CD4-positive, alpha-beta T cell (primary cell): ENCODE measurements at regions not wholly inside any gene's neighbourhood (a gene's known extent, or its start where the extent isn't known, plus 50 kb on each side); places are given as distances from the start of the nearest gene placed in this dataset.

Source experiments
- ATAC-seq: fragments of 200-7000 bp; cut with Tn5 transposase; one replicate; pipeline ENCODE4 v1.10.0; 2022; ENCODE audit warnings: mild to moderate bottlenecking; ENCODE audit not compliant: poor library complexity
- CTCF ChIA-PET: fragments of 350-600 bp; sonication (Branson Sonifier 250); formaldehyde crosslinking; loops from one replicate; lab custom pipeline; 2021; ENCODE audit warnings: antibody characterized with exemption, inconsistent platforms; lab: Charles Lee
- POLR2A ChIA-PET: fragments of 350-600 bp; sonication (Branson Sonifier 250); formaldehyde crosslinking; loops from one replicate; lab custom pipeline; 2021; ENCODE audit warnings: antibody characterized with exemption, inconsistent platforms; lab: Charles Lee
- DNase-seq, 14 experiments: peaks; one replicate each; pipeline ENCODE4 v3.0.0-alpha.2; 2013 to 2020; ENCODE audit warnings: mixed read lengths in 2 of 14
- H3K27ac ChIP-seq, 2 donors: one replicate each; pipeline versions ENCODE4 v1.5.1 to v1.7.0; 2013; ENCODE audit warnings: low read length in 2 of 2, low read depth in 1 of 2, mild to moderate bottlenecking in 1 of 2
- H3K27me3 ChIP-seq, 2 experiments: 1 replicate in 1 of 2; 2 replicates in 1 of 2; pipeline versions ENCODE4 v1.6.1 to v1.7.0; 2013; ENCODE audit warnings: low read length in 2 of 2, control low read depth in 1 of 2, mild to moderate bottlenecking in 1 of 2, moderate library complexity in 1 of 2; ENCODE audit not compliant: insufficient read depth in 2 of 2, control insufficient read depth in 1 of 2
- H3K36me3 ChIP-seq: one replicate; pipeline ENCODE4 v1.6.1; 2013; ENCODE audit warnings: low read length, control low read depth; ENCODE audit not compliant: insufficient read depth
- H3K4me1 ChIP-seq: one replicate; pipeline ENCODE4 v1.6.1; 2013; ENCODE audit warnings: low read length, control low read depth; ENCODE audit not compliant: insufficient read depth
- H3K4me3 ChIP-seq: one replicate; pipeline ENCODE4 v1.5.1; 2013; ENCODE audit warnings: mild to moderate bottlenecking, low read length, moderate library complexity
- H3K9me3 ChIP-seq, 2 experiments: 1 replicate in 1 of 2; 2 replicates in 1 of 2; pipeline versions ENCODE4 v1.6.1 to v1.7.0; 2013; ENCODE audit warnings: low read length in 2 of 2, mild to moderate bottlenecking in 2 of 2, control low read depth in 1 of 2, moderate library complexity in 1 of 2; ENCODE audit not compliant: control insufficient read depth in 1 of 2, insufficient read depth in 1 of 2
- H3K27ac Mint-ChIP-seq: one replicate; pipeline ENCODE4 v1.8.0; 2020; ENCODE audit warnings: mixed read lengths
- H3K27me3 Mint-ChIP-seq: one replicate; pipeline ENCODE4 v1.8.0; 2021; ENCODE audit warnings: mixed read lengths
- H3K36me3 Mint-ChIP-seq: one replicate; pipeline ENCODE4 v1.8.0; 2021; ENCODE audit warnings: low read depth, mixed read lengths
- H3K4me1 Mint-ChIP-seq: one replicate; pipeline ENCODE4 v1.8.0; 2021; ENCODE audit warnings: low read depth, mixed read lengths
- H3K4me3 Mint-ChIP-seq: one replicate; pipeline ENCODE4 v1.8.0; 2020; ENCODE audit warnings: mild to moderate bottlenecking, mixed read lengths
- H3K9me3 Mint-ChIP-seq: one replicate; pipeline ENCODE4 v1.8.0; 2020; ENCODE audit warnings: mixed read lengths
- intact Hi-C, 2 experiments: fragments of 100-400 bp; cut with DNase I in 1 of 2; cut with micrococcal nuclease in 1 of 2; formaldehyde crosslinking; loops; one replicate each; pipeline versions ENCODE4 v1.15.1 to v1.9.0; 2023 to 2025; cut with DNase I, micrococcal nuclease
- TF ChIP-seq, protein P1 (sequence below): fragments of 200-600 bp; IDR thresholded peaks from one replicate; pipeline ENCODE4 v1.8.0; 2022; ENCODE audit warnings: antibody characterized with exemption, mild to moderate bottlenecking

GRCh38 chr1:5514527-5515183 lies 477.6 kb downstream of the NPHP4 start:
- ChIA-PET POLR2A (no interaction called here), CTCF (interaction anchor here (1.1 to 1.8 kb wide), 7 partner anchors 9 to 460 kb away, joined by 3 to 5 read pairs (median 4); no protein-coding TSS in a partner anchor)
- Mint-ChIP-seq H3K9me3 (no peaks in the 10 kb centered on the region), H3K27ac (no peak overlapping the region), H3K36me3 (no peaks in the 10 kb centered on the region), H3K27me3 (peaks cover 17% of the 10 kb centered on the region), H3K4me1 (peaks cover 4% of the 10 kb centered on the region), H3K4me3 (no peak overlapping the region)
- TF ChIP-seq, protein P1, sequence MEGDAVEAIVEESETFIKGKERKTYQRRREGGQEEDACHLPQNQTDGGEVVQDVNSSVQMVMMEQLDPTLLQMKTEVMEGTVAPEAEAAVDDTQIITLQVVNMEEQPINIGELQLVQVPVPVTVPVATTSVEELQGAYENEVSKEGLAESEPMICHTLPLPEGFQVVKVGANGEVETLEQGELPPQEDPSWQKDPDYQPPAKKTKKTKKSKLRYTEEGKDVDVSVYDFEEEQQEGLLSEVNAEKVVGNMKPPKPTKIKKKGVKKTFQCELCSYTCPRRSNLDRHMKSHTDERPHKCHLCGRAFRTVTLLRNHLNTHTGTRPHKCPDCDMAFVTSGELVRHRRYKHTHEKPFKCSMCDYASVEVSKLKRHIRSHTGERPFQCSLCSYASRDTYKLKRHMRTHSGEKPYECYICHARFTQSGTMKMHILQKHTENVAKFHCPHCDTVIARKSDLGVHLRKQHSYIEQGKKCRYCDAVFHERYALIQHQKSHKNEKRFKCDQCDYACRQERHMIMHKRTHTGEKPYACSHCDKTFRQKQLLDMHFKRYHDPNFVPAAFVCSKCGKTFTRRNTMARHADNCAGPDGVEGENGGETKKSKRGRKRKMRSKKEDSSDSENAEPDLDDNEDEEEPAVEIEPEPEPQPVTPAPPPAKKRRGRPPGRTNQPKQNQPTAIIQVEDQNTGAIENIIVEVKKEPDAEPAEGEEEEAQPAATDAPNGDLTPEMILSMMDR: peak; percentile 100
- Histone ChIP-seq H3K36me3 (no peaks in the 10 kb centered on the region), H3K4me1 (peaks cover 5% of the 10 kb centered on the region), H3K4me3 (no peak overlapping the region), H3K27ac (no peak overlapping the region), H3K9me3 (no peaks in the 10 kb centered on the region), H3K27me3 (no peaks in the 10 kb centered on the region)
- DNase-seq: peak; percentile 46 to 80 (median 62)
- ATAC-seq: peak; percentile 37
- intact Hi-C loops: loop anchor here in 1 of 2 experiments (5.0 kb wide), 1 partner anchor 733 kb away; no protein-coding TSS in a partner anchor

GRCh38 chr1:5513846-5514526 lies 478.2 kb downstream of the NPHP4 start:
- no peaks in the 10 kb centered on the region for H3K36me3 ChIP-seq
- no peaks in the 10 kb centered on the region for H3K9me3 Mint-ChIP-seq
- no peak overlapping the region for H3K4me3 Mint-ChIP-seq
- intact Hi-C loops: loop anchor here in 1 of 2 experiments (5.0 kb wide), 1 partner anchor 733 kb away; no protein-coding TSS in a partner anchor
- H3K27ac ChIP-seq: no peak overlapping the region
- ATAC-seq: no peak
- TF ChIP-seq, protein P1: no peak
- no peaks in the 10 kb centered on the region for H3K27me3 ChIP-seq
- H3K27ac Mint-ChIP-seq: no peak overlapping the region
- ChIA-PET POLR2A (no interaction called here), CTCF (interaction anchor here (1.1 to 1.8 kb wide), 7 partner anchors 8 to 461 kb away, joined by 3 to 5 read pairs (median 4); no protein-coding TSS in a partner anchor)
- H3K4me3 ChIP-seq: no peak overlapping the region
- no peaks in the 10 kb centered on the region for H3K36me3 Mint-ChIP-seq
- peaks cover 6% of the 10 kb centered on the region for H3K4me1 ChIP-seq
- H3K27me3 Mint-ChIP-seq: peaks cover 17% of the 10 kb centered on the region
- peaks cover 4% of the 10 kb centered on the region for H3K4me1 Mint-ChIP-seq
- no peak for DNase-seq
- H3K9me3 ChIP-seq: no peaks in the 10 kb centered on the region

DNA sequence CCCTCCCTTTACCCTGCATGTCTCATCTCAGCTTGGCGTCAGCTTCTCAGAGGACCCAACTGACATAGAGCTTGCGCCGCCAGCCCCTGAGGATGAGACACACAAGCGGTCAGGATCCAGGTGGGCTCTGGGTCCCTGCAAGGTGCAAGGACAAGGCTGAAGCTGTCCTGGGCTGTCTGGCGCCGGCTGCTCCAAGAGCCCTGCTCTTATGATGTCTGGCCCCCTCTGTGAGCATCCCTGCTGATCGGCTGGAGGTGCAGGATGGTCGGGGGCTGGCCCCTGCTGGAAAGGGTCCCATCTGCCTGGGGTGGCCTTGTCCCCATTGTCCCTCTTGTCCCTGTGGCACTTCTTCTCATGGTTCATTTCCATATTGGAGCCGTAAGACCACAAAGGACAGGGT lies 479.0 kb downstream of the NPHP4 start:
- Histone ChIP-seq H3K36me3 (no peaks in the 10 kb centered on the region), H3K4me3 (no peak overlapping the region), H3K27me3 (no peaks in the 10 kb centered on the region), H3K27ac (no peak overlapping the region), H3K4me1 (peaks cover 6% of the 10 kb centered on the region), H3K9me3 (no peaks in the 10 kb centered on the region)
- H3K9me3 Mint-ChIP-seq: no peaks in the 10 kb centered on the region
- ATAC-seq (no peak), DNase-seq (no peak)
- no peaks in the 10 kb centered on the region for H3K36me3 Mint-ChIP-seq
- no peak overlapping the region for H3K4me3 Mint-ChIP-seq
- TF ChIP-seq, protein P1: no peak
- H3K27me3 Mint-ChIP-seq: peaks cover 17% of the 10 kb centered on the region
- CTCF ChIA-PET: no interaction called here
- H3K4me1 Mint-ChIP-seq: peaks cover 4% of the 10 kb centered on the region
- POLR2A ChIA-PET: no interaction called here
- H3K27ac Mint-ChIP-seq: no peak overlapping the region
- intact Hi-C loops: loop anchor here in 1 of 2 experiments (5.0 kb wide), 1 partner anchor 734 kb away; no protein-coding TSS in a partner anchor
